ENCODE measurements at regions not wholly inside any gene's neighbourhood (a gene's known extent, or its start where the extent isn't known, plus 50 kb on each side); places are given as distances from the start of the nearest gene placed in this dataset.

DNA sequence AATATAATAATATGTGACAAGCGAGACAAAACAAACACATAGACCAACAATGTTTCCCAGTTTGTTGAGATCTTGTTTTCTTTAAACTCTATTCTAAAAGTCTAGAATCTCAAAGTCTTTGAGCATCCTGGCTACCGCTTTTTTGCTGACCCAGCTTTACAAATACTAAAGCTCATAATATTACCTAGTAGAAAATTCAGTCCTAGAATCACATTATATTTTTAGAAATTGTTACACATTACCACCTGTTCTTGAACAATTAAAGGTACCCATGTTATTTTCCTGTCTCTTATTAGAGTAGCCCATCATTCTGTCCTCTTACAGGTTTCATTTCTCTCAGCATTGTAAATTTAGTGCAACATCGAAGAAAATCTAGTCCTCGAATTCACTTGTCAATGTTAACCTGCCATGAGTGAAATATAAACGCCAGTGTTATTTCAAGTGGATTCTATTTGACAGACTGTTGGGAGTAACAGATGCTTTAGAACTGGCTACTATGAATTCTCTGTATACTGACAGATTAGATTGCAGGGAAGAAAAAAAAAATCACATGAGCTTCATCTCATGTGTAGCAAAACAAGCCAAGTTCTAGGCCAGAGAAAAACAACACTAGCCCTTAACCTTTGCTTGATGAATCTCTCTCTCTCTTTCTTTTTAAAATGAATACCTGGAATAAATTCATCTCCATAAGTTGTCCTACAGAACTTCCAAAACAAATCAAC lies 851.2 kb upstream of the ADAMTS5 start:
- in situ Hi-C loops (cut with MboI; ENCODE audit: low sequenced_read_pairs, unreplicated experiment) = no loop called here
- DNase-seq (ENCODE audit: low spot score) = no peak
- TF ChIP-seq CTCF (IDR thresholded peaks at IDR 0.05; ENCODE audit: borderline replicate concordance, control extremely low read depth, extremely low read depth, insufficient read depth, missing control alignments) = no peak

GRCh38 chr21:27817074-27817473 lies 850.2 kb upstream of the ADAMTS5 start:
- in situ Hi-C loops (cut with MboI; ENCODE audit: low sequenced_read_pairs, unreplicated experiment) = no loop called here
- DNase-seq (ENCODE audit: low spot score) = no peak
- TF ChIP-seq CTCF (IDR thresholded peaks at IDR 0.05; ENCODE audit: borderline replicate concordance, control extremely low read depth, extremely low read depth, insufficient read depth, missing control alignments) = no peak

GRCh38 chr21:27816301-27816700 lies 849.4 kb upstream of the ADAMTS5 start:
- no peak for TF ChIP-seq CTCF (IDR thresholded peaks at IDR 0.05; ENCODE audit: borderline replicate concordance, control extremely low read depth, extremely low read depth, insufficient read depth, missing control alignments)
- no peak for DNase-seq (ENCODE audit: low spot score)
- in situ Hi-C loops (cut with MboI; ENCODE audit: low sequenced_read_pairs, unreplicated experiment) = no loop called here

DNA sequence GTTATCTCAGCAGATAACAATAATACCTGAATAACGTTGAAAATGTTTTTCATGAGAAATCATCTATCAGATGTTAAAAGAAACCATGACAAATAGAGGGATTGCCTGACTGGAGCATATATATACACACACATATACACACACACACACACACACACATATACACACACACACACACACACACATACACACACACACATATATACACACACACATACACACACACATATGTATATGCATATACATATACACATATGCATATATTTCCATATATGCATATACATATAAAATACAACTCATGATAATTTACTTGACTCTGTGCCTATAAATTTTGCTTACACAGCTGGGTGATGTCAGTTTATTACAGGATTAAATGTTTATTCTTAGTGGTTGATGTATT lies 847.3 kb upstream of the ADAMTS5 start:
- no peak for DNase-seq (ENCODE audit: low spot score)
- in situ Hi-C loops (cut with MboI; ENCODE audit: low sequenced_read_pairs, unreplicated experiment) = no loop called here
- TF ChIP-seq CTCF (IDR thresholded peaks at IDR 0.05; ENCODE audit: borderline replicate concordance, control extremely low read depth, extremely low read depth, insufficient read depth, missing control alignments) = no peak

DNA sequence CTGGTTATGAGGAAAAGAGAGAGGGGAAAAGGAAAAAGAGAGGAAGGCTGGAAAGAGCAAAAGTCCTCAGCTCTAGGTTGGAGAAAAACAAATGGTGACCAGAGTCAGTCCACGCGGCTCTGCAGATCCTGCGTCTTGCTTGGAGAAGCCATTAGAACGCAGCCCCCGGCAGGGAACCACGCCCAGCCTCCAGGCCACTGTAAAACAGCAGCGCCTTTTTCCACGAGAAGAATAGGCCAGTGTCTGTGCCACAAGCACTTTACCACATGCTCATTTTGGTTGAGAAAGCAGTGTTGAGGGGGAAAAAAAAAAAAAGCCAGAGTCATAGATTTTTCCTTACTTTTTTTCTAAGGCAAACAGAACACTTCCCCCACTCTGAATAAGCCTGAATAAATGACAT lies 846.9 kb upstream of the ADAMTS5 start:
- in situ Hi-C loops (cut with MboI; ENCODE audit: low sequenced_read_pairs, unreplicated experiment) = no loop called here
- no peak for TF ChIP-seq CTCF (IDR thresholded peaks at IDR 0.05; ENCODE audit: borderline replicate concordance, control extremely low read depth, extremely low read depth, insufficient read depth, missing control alignments)
- no peak for DNase-seq (ENCODE audit: low spot score)

- no peak for TF ChIP-seq CTCF (IDR thresholded peaks at IDR 0.05; ENCODE audit: borderline replicate concordance, control extremely low read depth, extremely low read depth, insufficient read depth, missing control alignments)
- no peak for DNase-seq (ENCODE audit: low spot score)
- in situ Hi-C loops (cut with MboI; ENCODE audit: low sequenced_read_pairs, unreplicated experiment) = no loop called here
These were observed 846.5 kb upstream of the ADAMTS5 start for GRCh38 chr21:27813344-27813743.
